GM12864 (cell line): ENCODE measurements at regions not wholly inside any gene's neighbourhood (a gene's known extent, or its start where the extent isn't known, plus 50 kb on each side); places are given as distances from the start of the nearest gene placed in this dataset.
"Not testable (repeated sequence)": the region's sequence is repeated elsewhere in the genome, so short reads cannot be mapped to it uniquely, and the experiment has no call there.

Experiments used
- DNase-seq: peaks from one replicate; pipeline ENCODE4 v3.0.0-alpha.2; 2011; ENCODE audit warnings: low read depth
- H3K4me3 ChIP-seq: 2 replicates; pipeline ENCODE4 v1.5.1; 2011; ENCODE audit warnings: mild to moderate bottlenecking, low read depth, low read length, control low read depth
- TF ChIP-seq, protein P1 (sequence below): IDR thresholded peaks from 2 replicates; pipeline ENCODE4 v1.5.1; 2011; ENCODE audit warnings: low read depth, mild to moderate bottlenecking, moderate library complexity, low read length, control low read depth, inconsistent platforms; ENCODE audit errors: missing control alignments

DNA sequence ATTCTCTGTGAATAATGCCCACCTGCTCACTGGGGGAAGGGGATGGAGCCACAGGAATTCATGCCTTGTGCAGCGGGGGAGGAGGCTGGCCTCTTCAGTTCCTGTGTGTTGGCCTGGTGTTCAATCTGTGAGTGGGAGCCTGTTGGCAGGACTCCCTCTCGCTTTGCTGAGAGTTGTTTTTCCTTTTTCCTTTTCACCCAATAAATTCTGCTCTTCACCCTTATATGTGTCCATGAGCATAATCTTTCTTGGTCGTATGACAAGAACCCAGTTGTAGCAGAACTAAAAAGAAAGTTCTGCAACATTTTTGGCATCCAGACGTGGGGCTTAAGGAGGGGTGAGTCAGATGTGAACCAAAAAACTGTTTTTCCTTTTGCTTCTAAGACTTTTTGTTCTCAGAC, 235.2 kb upstream of the HDX start:
- H3K4me3 ChIP-seq: no peak overlapping the region
- TF ChIP-seq, protein P1, sequence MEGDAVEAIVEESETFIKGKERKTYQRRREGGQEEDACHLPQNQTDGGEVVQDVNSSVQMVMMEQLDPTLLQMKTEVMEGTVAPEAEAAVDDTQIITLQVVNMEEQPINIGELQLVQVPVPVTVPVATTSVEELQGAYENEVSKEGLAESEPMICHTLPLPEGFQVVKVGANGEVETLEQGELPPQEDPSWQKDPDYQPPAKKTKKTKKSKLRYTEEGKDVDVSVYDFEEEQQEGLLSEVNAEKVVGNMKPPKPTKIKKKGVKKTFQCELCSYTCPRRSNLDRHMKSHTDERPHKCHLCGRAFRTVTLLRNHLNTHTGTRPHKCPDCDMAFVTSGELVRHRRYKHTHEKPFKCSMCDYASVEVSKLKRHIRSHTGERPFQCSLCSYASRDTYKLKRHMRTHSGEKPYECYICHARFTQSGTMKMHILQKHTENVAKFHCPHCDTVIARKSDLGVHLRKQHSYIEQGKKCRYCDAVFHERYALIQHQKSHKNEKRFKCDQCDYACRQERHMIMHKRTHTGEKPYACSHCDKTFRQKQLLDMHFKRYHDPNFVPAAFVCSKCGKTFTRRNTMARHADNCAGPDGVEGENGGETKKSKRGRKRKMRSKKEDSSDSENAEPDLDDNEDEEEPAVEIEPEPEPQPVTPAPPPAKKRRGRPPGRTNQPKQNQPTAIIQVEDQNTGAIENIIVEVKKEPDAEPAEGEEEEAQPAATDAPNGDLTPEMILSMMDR: no peak
- no peak for DNase-seq

- DNase-seq: no peak
- TF ChIP-seq, protein P1: no peak
- no peak overlapping the region for H3K4me3 ChIP-seq
Measured at GRCh38 chrX:84747516-84747915, 245.3 kb upstream of the HDX start.

- DNase-seq: no peak
- TF ChIP-seq, protein P1: no peak
- no peak overlapping the region for H3K4me3 ChIP-seq
Measured at GRCh38 chrX:84748965-84749656, 246.9 kb upstream of the HDX start.

DNA sequence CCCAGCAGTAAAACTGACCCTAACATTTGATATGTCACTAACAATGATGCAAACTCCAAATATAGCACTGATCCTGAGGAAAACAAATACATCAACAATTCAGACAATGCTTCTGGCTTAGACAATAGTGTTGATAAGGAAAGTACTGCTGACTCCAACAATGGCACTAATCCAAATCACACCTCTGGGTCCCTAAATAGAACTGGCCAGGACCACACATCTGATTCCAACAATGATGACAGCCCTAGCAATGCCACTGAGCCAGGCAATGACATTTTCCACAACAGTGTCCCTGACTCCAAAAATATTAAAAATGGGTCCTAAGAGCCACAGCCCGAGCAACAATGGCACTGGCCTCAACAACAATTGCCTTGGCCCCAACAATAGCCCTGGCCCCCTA, 243.1 kb upstream of the APOOL start:
- TF ChIP-seq, protein P1: no peak
- no peak for DNase-seq
- H3K4me3 ChIP-seq: no peak overlapping the region

DNA sequence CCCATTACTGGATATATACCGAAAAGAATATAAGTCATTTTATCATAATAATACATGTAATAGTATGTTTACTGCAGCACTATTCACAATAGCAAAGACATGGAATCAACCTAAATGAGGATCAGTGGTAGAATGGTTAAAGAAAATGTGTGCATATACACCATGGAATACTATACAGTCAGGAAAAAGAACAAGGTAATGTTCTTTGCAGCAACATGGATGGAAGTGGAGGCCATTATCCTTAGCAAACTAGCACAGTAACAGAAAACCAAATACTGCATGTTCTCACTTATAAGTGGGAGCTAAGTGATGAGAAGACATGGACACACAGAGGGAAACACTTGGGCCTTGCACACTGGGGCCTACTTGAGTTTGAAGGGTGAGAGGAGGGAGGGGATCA, 207.4 kb upstream of the APOOL start:
- DNase-seq: no peak
- TF ChIP-seq, protein P1: no peak
- H3K4me3 ChIP-seq: no peak overlapping the region

GRCh38 chrX:84830836-84831235, 172.8 kb upstream of the APOOL start:
- H3K4me3 ChIP-seq: no peak overlapping the region
- TF ChIP-seq, protein P1: no peak
- no peak for DNase-seq

DNA sequence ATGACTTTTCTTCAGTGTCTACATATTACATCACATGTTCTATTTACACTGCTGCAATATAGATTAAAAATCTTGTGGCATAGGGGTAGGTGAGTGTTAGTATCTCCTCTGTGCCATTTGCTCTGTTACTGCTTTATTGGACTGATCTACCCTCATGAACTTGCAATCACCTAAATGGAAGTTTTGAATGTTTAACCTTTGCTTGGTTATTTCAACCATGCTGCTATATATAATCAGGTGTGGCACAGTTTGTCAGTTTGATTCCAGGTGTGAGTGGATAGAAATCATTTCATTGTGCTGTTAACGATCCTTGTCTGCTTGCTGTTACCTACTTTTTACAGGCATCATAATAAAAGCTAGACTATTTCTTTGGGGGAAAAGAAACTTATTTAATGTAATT, 157.1 kb upstream of the APOOL start:
- DNase-seq, H3K4me3 ChIP-seq: not testable (repeated sequence)

DNA sequence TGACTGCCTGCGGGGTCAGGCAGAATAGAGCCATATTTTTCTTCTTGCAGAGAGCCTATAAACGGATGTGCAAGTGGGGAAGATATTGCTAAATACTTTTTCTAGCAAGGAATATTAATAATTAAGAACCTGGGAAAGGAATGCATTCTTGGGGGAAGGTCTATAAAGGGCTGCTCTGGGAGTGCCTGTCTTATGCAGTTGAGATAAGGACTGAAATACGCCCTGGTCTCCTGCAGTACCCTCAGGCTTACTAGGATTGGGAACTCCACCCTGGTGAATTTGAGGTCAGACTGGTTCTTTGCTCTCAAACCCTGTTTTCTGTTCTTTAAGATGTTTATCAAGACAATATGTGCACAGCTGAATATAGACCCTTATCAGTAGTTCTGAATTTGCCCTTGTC, 152.5 kb upstream of the APOOL start:
- DNase-seq, H3K4me3 ChIP-seq: not testable (repeated sequence)

DNA sequence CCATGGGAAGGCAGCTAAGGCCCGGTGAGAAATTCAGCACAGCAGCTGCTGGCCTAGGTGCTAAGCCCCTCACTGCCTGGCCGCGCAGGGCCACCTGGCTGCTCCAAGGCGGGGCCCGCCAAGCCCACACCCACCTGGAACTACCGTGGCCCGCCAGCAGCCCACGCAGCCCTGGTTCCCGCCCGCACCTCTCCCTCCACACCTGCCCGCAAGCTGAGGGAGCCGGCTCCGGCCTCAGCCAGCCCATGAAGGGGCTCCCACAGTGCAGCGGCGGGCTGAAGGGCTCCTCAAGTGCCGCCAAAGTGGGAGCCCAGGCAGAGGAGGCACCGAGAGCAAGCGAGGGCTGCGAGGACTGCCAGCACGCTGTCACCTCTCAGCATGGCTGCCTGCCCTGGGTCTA, 146.9 kb upstream of the APOOL start:
- DNase-seq, H3K4me3 ChIP-seq: not testable (repeated sequence)

GRCh38 chrX:84858771-84859170, 144.9 kb upstream of the APOOL start:
- DNase-seq, H3K4me3 ChIP-seq: not testable (repeated sequence)
